Psoas muscle (tissue), 7 donors: ENCODE measurements at regions not wholly inside any gene's neighbourhood (a gene's known extent, or its start where the extent isn't known, plus 50 kb on each side); places are given as distances from the start of the nearest gene placed in this dataset.

Experiments
- ATAC-seq, 4 donors: fragments of 200-7000 bp; cut with Tn5 transposase; one replicate each; pipeline ENCODE4 v1.9.1; 2020; ENCODE audit warnings: moderate library complexity in 3 of 4, mild to moderate bottlenecking in 2 of 4
- DNase-seq, 2 donors: peaks; one replicate each; pipeline ENCODE4 v3.0.0-alpha.2; 2020
- H3K27ac ChIP-seq: fragments of 200-600 bp; one replicate; pipeline ENCODE4 v1.8.0; 2022
- H3K27me3 ChIP-seq, 3 donors: fragments of 200-600 bp in 1 of 3; one replicate each; pipeline versions ENCODE4 v1.6.1 to v1.8.0; 2013 to 2022; ENCODE audit warnings: low read length in 2 of 3, mild to moderate bottlenecking in 2 of 3, moderate library complexity in 1 of 3; ENCODE audit not compliant: insufficient read depth in 3 of 3
- H3K36me3 ChIP-seq, 2 donors: fragments of 200-600 bp in 1 of 2; one replicate each; pipeline versions ENCODE4 v1.6.1 to v1.8.0; 2013 to 2022; ENCODE audit warnings: low read depth in 1 of 2, mild to moderate bottlenecking in 1 of 2, moderate library complexity in 1 of 2; ENCODE audit not compliant: insufficient read depth in 1 of 2
- H3K4me1 ChIP-seq: fragments of 200-600 bp; one replicate; pipeline ENCODE4 v1.8.0; 2022
- H3K4me3 ChIP-seq: fragments of 200-600 bp; one replicate; pipeline ENCODE4 v1.8.0; 2022; ENCODE audit warnings: mild to moderate bottlenecking
- H3K9me3 ChIP-seq: fragments of 200-600 bp; one replicate; pipeline ENCODE4 v1.8.0; 2022
- WGBS, 3 donors: extraction: QIAGEN DNeasy Blood & Tissue Kit; methylation state at CpG; one replicate each; pipeline versions ENCODE4 v1.1.6 to v1.1.7; 2013; 5-methylcytosine and 5-hydroxymethylcytosine counted together
- intact Hi-C, 2 donors: fragments of 100-400 bp; cut with DNase I; formaldehyde crosslinking; loops; one replicate each; pipeline versions ENCODE4 v1.11.0 to v1.14.2; 2022
- TF ChIP-seq, protein P1 (sequence below): fragments of 200-600 bp; IDR thresholded peaks from one replicate; pipeline ENCODE4 v1.8.0; 2022; ENCODE audit warnings: antibody characterized with exemption
- donor health status: healthy with polysubstance abuse.
- donor health status: DM: no; HTN: no; CAD: no; lungs with moderate emphysema.
- donor health status: Bipolar disorder and iron deficiency.
- donor health status: healthy.
- donor health status: DM: yes; HTN: yes; CAD: no.
- donor health status: DM: no; HTN: no; CAD: no.
- donor health status: DM: yes; HTN: yes; CAD: no.

DNA sequence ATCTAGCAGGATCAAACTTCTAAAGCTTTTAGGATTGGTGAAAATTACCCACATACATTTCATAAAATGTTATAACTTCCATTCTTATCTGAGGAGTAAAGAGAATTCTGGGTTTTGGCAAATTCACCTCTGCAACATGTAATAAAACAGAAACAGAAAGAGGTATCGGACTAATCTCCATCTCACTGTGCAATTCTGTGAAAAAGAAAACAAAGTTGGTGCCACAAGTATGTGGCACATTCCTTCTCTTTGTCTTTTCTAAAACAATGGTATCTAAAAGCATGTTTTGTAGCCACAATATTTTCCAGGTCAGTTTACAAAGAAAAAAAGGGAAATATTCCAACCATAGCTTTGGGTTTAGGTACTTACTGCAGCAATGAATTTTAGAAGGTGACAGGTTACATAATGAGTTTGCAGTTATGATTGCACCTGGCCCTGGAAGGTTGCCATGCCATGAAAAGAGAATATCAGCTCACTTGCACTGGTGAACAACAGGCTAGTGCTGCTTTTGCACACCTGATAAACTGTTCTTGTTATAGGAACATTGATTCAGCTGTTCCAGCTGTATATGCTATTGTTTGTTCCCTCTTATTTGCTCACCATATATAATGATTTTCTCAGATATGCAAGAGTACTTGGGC lies 491.3 kb upstream of the MEF2C start:
- Histone ChIP-seq H3K36me3 (no peaks in the 10 kb centered on the region), H3K27me3 (no peaks in the 10 kb centered on the region), H3K9me3 (no peaks in the 10 kb centered on the region), H3K27ac (no peak overlapping the region), H3K4me3 (no peak overlapping the region), H3K4me1 (no peaks in the 10 kb centered on the region)
- intact Hi-C loops = no loop called here
- WGBS, 3 donors = 93 to 100% (median 94%) methylated on average over 1 of the region's 1 CpG
- ATAC-seq = no peak
- no peak for DNase-seq
- TF ChIP-seq, protein P1, sequence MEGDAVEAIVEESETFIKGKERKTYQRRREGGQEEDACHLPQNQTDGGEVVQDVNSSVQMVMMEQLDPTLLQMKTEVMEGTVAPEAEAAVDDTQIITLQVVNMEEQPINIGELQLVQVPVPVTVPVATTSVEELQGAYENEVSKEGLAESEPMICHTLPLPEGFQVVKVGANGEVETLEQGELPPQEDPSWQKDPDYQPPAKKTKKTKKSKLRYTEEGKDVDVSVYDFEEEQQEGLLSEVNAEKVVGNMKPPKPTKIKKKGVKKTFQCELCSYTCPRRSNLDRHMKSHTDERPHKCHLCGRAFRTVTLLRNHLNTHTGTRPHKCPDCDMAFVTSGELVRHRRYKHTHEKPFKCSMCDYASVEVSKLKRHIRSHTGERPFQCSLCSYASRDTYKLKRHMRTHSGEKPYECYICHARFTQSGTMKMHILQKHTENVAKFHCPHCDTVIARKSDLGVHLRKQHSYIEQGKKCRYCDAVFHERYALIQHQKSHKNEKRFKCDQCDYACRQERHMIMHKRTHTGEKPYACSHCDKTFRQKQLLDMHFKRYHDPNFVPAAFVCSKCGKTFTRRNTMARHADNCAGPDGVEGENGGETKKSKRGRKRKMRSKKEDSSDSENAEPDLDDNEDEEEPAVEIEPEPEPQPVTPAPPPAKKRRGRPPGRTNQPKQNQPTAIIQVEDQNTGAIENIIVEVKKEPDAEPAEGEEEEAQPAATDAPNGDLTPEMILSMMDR = no peak

DNA sequence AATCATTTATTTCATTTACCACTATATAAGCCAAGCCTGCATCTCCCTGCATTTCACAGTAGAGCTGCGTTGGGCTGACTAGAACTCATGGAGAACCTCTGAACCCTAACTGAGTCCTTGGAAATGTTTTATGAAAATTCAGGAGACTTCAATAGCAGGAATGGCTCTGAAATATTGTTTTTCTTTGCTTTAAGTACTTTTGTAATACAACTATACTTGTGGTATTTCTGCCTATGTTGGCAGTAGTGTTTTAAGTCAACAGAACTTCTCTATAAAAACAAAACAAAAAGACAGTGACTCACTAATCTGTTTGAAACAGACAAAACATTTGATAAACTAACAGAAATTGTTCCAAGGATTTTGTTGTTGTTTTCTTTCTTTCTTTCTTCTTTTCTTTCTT lies 489.2 kb upstream of the MEF2C start:
- Histone ChIP-seq H3K4me3 (no peak overlapping the region), H3K9me3 (no peaks in the 10 kb centered on the region), H3K4me1 (no peaks in the 10 kb centered on the region), H3K27me3 (no peaks in the 10 kb centered on the region), H3K27ac (no peak overlapping the region), H3K36me3 (no peaks in the 10 kb centered on the region)
- DNase-seq = no peak
- intact Hi-C loops = no loop called here
- WGBS, 3 donors = 89 to 96% (median 90%) methylated on average over 1 of the region's 1 CpG
- TF ChIP-seq, protein P1 = no peak
- no peak for ATAC-seq

DNA sequence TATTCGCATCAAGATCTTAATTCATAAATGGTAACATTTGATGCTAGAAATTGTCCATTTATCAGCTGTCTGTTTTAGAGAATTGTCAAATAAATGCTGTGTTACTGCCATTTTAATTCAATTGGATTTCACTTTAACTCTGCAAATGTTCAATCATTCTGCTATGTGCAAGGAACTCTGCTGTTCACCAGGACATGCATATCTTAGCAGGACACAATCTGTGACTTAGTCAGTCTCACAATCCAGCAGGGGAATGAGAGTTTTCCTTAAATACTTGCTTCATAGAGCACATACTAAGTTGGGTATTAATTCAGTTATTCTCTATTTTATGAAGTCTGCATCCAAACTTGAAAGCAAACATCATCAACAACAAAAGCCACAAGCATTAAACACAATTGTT lies 488.7 kb upstream of the MEF2C start:
- no peaks in the 10 kb centered on the region for H3K9me3 ChIP-seq
- ATAC-seq (no peak), DNase-seq (no peak)
- TF ChIP-seq, protein P1 = no peak
- H3K36me3 ChIP-seq = no peaks in the 10 kb centered on the region
- H3K27ac ChIP-seq = no peak overlapping the region
- no peak overlapping the region for H3K4me3 ChIP-seq
- H3K4me1 ChIP-seq = no peaks in the 10 kb centered on the region
- 98 to 100% (median 99%) methylated on average over 1 of the region's 1 CpG for WGBS, 3 donors
- intact Hi-C loops = no loop called here
- H3K27me3 ChIP-seq = no peaks in the 10 kb centered on the region

- TF ChIP-seq, protein P1 = no peak
- no peak for ATAC-seq
- Histone ChIP-seq H3K4me3 (no peak overlapping the region), H3K27me3 (no peaks in the 10 kb centered on the region), H3K27ac (no peak overlapping the region), H3K9me3 (no peaks in the 10 kb centered on the region), H3K36me3 (no peaks in the 10 kb centered on the region), H3K4me1 (no peaks in the 10 kb centered on the region)
- intact Hi-C loops = no loop called here
- no peak for DNase-seq
- 82 to 93% (median 82%) methylated on average over 3 of the region's 3 CpGs for WGBS, 3 donors
These were observed 476.1 kb upstream of the MEF2C start for GRCh38 chr5:89359046-89359445.

GRCh38 chr5:89353837-89354551 lies 471.0 kb upstream of the MEF2C start:
- 42 to 83% (median 66%) methylated on average over 1 of the region's 1 CpG for WGBS, 3 donors
- H3K4me3 ChIP-seq = no peak overlapping the region
- no peaks in the 10 kb centered on the region for H3K27me3 ChIP-seq
- no peak overlapping the region for H3K27ac ChIP-seq
- DNase-seq = no peak
- no peaks in the 10 kb centered on the region for H3K9me3 ChIP-seq
- no peaks in the 10 kb centered on the region for H3K36me3 ChIP-seq
- intact Hi-C loops = no loop called here
- TF ChIP-seq, protein P1 = no peak
- no peaks in the 10 kb centered on the region for H3K4me1 ChIP-seq
- ATAC-seq = no peak
